AG09309 (cell line): ENCODE measurements at regions not wholly inside any gene's neighbourhood (a gene's known extent, or its start where the extent isn't known, plus 50 kb on each side); places are given as distances from the start of the nearest gene placed in this dataset.
"Not testable (repeated sequence)": the region's sequence is repeated elsewhere in the genome, so short reads cannot be mapped to it uniquely, and the experiment has no call there.

Experiments used
- DNase-seq: peaks from one replicate; pipeline ENCODE4 v3.0.0-alpha.2; 2010; ENCODE audit warnings: low read depth
- H3K4me3 ChIP-seq: 2 replicates; pipeline ENCODE4 v1.5.1; 2011; ENCODE audit warnings: mild to moderate bottlenecking, low read depth, low read length, moderate library complexity; ENCODE audit not compliant: control insufficient read depth
- TF ChIP-seq, protein P1 (sequence below): IDR thresholded peaks from 2 replicates; pipeline ENCODE4 v1.5.1; 2011; ENCODE audit warnings: mild to moderate bottlenecking, low read depth, low read length, inconsistent platforms; ENCODE audit not compliant: insufficient read depth, control insufficient read depth; ENCODE audit errors: missing control alignments

- TF ChIP-seq, protein P1, sequence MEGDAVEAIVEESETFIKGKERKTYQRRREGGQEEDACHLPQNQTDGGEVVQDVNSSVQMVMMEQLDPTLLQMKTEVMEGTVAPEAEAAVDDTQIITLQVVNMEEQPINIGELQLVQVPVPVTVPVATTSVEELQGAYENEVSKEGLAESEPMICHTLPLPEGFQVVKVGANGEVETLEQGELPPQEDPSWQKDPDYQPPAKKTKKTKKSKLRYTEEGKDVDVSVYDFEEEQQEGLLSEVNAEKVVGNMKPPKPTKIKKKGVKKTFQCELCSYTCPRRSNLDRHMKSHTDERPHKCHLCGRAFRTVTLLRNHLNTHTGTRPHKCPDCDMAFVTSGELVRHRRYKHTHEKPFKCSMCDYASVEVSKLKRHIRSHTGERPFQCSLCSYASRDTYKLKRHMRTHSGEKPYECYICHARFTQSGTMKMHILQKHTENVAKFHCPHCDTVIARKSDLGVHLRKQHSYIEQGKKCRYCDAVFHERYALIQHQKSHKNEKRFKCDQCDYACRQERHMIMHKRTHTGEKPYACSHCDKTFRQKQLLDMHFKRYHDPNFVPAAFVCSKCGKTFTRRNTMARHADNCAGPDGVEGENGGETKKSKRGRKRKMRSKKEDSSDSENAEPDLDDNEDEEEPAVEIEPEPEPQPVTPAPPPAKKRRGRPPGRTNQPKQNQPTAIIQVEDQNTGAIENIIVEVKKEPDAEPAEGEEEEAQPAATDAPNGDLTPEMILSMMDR: no peak
- DNase-seq: no peak
- H3K4me3 ChIP-seq: no peak overlapping the region
These were observed 113.5 kb upstream of the SATB1 start for GRCh38 chr3:18538463-18539230.

GRCh38 chr3:18533039-18533438, 107.9 kb upstream of the SATB1 start:
- no peak overlapping the region for H3K4me3 ChIP-seq
- TF ChIP-seq, protein P1: no peak
- DNase-seq: no peak

DNA sequence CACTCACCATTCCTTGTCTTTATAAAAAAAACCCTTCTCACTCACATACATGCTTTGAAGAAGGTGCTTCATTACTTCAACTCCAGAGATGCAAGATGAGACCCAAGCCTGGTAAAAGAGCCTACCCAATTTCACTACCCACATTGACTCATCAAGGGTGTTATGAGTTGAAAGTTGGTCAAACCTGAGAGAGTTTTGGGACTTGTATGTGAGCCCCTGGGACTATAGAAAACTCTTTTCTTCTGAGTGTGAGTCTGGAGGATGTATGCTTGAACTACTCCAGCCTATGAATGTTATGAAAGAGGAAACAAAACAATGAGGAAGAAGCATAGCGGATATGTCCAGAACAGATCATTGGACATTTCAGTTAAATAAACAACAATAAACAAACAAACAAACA, 106.5 kb upstream of the SATB1 start:
- DNase-seq: no peak
- no peak overlapping the region for H3K4me3 ChIP-seq
- TF ChIP-seq, protein P1: no peak

DNA sequence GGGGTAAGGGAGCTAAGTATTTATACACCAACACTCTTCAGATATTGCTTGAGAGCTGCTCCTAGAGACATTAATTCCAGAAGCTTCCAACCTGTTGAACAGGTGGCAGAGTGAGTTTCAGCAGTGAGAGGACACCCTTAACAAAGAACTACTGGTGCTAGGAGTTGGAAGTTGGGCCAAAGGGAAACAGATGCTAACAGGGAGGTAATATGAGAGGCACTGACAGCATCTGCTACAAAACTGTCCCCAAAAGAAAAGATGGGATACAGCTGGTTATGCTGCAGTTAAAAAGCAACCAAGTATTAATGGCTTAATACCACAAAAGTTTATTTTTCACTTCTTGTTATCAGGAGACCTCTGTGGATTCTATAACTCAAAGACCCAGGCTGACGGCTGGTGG, 104.5 kb upstream of the SATB1 start:
- H3K4me3 ChIP-seq: no peak overlapping the region
- no peak for DNase-seq
- TF ChIP-seq, protein P1: no peak

- TF ChIP-seq, protein P1: no peak
- no peak for DNase-seq
- H3K4me3 ChIP-seq: no peak overlapping the region
These were observed 102.6 kb upstream of the SATB1 start for GRCh38 chr3:18527691-18528090.

DNA sequence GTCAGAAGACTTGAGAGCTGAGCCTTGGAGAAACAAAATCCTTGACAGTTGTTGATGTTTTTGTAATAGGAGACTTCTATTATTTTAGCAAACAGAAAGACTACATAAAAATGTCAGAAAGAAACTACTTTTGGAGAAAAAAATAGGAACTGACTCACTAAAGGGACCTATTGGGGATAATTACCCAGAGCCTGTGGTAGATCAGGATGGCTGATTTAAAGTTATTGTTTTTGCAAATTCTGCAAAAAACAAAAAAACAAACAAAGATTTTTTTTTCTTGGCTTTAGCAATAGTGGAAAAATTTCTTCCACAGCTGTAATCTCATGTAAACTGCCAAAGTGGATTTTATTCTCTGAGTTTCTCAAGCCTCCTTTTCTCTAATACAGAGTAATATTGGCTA, 101.5 kb upstream of the SATB1 start:
- no peak overlapping the region for H3K4me3 ChIP-seq
- DNase-seq: no peak
- TF ChIP-seq, protein P1: no peak

- H3K4me3 ChIP-seq, DNase-seq: not testable (repeated sequence)
These were observed 91.0 kb upstream of the SATB1 start for GRCh38 chr3:18516170-18516569.
